T-helper 1 cell (primary cell): ENCODE measurements at regions not wholly inside any gene's neighbourhood (a gene's known extent, or its start where the extent isn't known, plus 50 kb on each side); places are given as distances from the start of the nearest gene placed in this dataset.
A peak's percentile ranks its signal among the peaks of the same experiment; 100 is the strongest.

Source experiments
- DNase-seq, 5 donors: peaks; one replicate each; pipeline ENCODE4 v3.0.0-alpha.2; 2012 to 2020

- DNase-seq, result no peak
These were observed 89.4 kb downstream of the TMEM30B start for GRCh38 chr14:61191733-61192132.

DNA sequence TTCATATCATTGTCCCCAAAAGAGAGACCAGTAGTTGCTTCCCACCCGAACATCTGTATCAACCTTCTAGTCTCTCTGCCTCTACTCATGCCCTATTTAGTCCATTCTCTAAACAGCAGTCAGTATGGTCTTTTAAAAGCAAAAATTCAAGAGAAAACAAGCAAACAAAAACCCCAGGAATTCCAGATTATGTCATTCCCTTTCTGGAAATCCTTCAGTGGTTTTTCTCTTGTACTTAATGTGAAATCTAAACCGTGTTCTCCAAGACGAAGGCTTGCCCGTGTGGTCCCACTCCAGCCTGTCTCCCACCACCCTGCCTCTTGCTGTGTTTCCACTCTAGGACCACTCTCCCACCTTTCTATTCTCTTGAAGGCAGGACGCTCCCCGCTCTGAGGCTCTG is 90.8 kb downstream of the TMEM30B start:
- no peak for DNase-seq

DNA sequence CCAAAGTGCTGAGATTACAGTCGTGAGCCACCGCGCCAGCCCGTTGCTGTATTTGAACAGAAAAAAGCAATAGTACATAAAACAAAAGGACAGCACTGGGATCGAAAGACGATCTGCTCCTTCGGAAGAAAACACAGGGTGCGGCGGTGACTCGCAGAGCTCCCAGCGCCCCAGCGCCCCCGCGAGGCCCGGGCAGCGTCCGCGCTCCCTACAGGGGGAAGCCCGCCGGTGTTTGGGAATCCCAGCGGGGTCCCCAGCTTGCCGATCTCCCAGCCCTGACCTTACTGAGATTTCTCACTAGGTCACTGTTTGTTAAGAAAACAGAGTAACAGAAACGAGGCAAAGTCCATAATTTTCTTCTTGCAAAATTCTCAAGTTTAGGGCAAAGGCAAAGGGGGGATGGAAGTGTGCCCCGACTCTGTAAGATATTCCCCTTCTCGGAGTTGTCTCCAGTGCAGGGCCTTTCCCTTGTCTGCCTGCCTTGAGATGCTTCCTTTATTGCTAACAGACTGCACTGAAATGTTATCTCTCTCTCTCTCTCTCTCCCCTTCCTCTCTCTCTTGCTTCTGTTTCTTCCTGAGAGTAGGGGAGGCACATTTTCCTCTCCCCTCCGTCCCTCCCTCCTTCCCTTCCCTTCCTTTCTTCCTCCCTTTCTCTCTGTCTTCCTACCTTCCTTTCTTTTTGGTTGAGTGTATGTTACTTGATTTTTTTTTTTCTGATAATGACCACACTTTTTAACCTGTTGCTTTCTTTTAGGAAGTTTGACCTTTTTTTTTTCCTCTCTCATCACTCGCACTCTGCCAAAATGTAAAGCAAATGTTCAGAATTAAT is 91.9 kb downstream of the TMEM30B start:
- peak in 1 of 5 donors; percentile 55 for DNase-seq

GRCh38 chr14:61188196-61188595 is 92.9 kb downstream of the TMEM30B start:
- peak in 1 of 5 donors; percentile 43 for DNase-seq

DNA sequence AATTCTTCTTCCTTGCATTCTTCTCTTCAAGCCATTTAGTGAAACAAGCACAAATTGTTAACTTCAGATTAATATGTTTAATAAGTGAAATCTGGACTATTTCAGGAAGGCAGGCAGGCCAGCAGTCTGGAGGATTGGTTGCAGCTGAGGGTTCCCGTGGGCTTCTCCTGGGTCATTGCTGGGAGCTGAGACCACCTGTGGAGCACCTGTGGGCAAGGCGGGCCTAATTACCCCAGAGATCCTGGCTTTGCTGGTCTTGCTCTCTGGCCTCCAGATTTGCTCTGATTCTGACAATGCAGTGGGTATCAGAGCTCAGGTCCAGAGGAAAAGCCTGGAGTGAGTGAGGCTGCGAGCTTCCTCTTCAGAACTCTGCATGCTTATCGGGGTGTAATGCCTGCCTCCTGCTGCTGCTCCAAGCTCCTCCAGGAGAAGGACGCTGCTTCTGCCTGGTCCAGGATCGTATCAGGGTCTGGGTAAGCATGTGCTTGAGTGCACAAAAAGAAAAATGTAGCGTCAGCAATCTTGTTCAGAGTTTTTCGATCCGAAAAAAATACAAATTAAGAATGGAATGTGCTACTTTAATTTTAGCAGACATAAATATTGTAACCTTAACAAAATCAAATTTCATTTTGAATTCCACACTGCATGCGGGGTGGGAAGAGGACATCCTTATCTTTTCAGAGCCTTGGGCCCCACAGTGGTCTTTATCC is 93.8 kb downstream of the TMEM30B start:
- DNase-seq, result no peak

DNA sequence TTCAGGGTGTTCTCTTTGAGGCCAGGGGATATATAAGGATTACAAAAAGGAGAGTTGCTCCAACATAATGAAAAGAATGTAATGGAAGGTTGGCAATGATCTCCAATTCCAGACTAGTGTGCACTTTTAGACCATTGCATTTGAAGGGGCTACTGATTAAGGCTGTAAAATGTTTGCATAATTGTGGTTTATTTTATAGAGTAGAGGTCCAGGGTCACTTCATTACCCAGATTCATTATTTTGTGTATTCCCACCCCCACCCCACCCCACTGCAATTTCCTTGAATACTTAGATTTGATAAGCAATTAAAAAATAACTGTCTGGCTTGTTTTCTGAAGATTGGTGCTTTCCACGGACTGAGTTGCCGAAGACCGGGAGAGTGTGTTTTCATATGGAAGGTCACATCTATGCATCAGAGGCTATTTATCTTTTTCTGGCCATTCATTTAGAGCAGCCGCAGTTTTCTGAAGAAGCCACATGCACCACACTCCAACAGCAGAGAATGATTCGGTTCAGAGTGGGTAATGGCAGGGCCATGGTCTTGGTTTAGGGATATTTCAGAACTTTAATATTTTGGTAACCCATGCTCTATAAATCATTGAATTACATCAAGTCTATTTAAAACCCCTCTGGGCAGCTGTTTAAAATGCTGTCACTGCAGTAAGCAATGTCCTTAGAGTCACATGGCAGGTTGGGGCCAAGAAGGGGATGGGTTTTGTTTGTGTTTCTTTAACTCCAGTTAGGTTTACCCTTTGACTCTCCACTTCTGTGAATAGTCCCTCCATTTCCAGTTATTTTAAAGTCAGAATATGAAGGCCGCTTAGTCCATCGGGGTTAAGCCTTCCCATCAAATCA is 94.6 kb downstream of the TMEM30B start:
- DNase-seq, result no peak

GRCh38 chr14:61185534-61185933 is 95.6 kb downstream of the TMEM30B start:
- no peak for DNase-seq

- DNase-seq, result no peak
These were observed 97.0 kb downstream of the TMEM30B start for GRCh38 chr14:61184112-61184511.

DNA sequence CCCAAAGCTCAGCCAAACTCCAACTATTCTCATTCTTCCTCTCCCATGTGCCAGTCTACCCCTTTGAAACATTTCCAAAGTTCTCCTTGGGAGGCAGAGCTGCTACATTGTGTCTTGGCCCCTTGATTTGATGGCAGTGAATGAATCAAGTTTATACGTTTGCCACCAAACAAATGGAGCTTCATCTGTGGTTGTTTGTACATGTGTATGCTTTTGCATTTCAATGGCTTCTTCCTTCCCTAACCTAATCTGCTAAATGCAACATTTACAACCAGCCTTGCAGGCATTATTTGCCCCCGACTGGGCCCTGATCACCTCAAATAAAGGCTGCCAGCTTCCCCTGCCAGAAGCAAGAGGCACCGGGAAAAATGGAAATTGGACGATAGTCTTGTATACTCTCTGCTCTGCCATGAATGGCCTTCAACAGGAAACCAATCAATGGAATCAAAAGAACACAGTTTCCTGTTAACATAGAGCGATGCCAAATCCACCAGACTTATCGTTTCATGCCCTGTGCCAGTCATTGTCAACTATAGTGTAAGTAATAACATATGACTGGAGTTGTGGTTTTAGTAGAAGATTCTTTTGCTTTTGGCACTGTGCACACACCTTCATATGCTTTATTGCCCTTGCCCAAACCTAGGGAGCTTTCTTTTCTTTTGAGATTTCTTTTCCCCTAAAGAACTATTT is 97.8 kb downstream of the TMEM30B start:
- DNase-seq, result peak in 1 of 5 donors; percentile 33

GRCh38 chr14:61179796-61180398 is 101.2 kb downstream of the TMEM30B start:
- DNase-seq, result no peak

- DNase-seq, result no peak
These were observed 102.0 kb downstream of the TMEM30B start for GRCh38 chr14:61179061-61179690.

- DNase-seq, result peak in 1 of 5 donors; percentile 80
These were observed 102.7 kb downstream of the TMEM30B start for GRCh38 chr14:61178226-61179060.

- peak in 1 of 5 donors; percentile 43 for DNase-seq
These were observed 103.6 kb downstream of the TMEM30B start for GRCh38 chr14:61177279-61178225.

DNA sequence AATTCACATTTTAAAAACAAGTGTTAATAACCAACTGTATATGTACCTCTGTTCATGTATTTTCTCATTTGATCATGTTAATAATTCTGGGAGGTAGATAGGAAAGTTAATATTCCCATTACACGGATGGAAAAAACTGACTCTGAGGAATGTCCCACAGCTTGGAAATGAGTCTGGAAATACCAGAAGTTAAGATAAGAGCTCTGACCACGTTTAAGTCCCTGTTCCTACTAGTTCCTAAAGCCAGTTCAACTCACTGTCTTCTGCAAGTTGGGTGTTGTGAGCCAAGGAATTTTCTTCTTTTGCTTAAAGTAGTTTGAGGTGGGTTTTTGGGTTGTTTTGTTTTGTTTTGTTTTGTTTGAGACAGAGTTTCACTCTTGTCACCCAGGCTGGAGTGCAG is 104.5 kb downstream of the TMEM30B start:
- DNase-seq, result no peak

DNA sequence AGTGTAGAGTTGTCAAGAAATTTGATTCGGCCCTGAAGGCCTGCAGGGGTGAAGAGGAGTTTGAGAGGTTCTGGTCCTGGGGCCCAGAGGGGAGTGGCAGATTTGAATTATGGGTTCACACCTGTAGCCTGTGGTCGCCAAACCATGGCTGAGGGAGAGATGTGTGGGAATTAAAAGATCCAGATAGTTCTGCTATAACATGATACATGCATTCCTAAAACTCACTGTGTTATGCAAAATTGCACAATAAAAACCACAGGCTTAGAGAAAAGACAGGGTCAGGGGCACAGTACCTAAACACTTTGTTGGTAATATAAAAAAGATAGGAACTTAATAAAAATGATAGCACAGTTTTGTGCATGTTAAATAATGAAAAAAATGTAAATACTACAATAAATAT is 106.2 kb downstream of the TMEM30B start:
- DNase-seq, result no peak

DNA sequence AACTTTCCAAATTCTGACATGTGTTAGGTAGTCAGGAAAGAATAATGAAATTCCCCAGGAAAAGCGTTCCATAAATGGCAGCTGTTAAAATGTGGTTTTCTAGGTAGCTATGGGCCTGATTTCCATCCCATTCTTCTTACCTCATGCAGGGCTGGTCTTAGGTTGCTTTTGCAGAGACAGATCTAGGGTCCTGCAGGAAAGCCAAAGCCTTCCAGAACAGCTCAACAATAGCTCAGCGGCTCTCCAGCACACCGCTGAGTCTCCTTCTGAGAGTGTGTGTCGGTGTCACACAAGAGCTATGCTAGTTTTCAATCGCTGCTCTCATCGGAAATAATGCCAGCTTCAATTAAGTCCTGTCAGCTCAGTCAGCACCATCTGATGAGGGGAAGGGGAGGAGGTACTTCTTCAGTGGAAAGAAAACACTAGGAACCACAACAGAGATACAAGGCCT is 106.7 kb downstream of the TMEM30B start:
- DNase-seq, result peak in 1 of 5 donors; percentile 11

GRCh38 chr14:61171727-61172126 is 109.4 kb downstream of the TMEM30B start:
- no peak for DNase-seq

DNA sequence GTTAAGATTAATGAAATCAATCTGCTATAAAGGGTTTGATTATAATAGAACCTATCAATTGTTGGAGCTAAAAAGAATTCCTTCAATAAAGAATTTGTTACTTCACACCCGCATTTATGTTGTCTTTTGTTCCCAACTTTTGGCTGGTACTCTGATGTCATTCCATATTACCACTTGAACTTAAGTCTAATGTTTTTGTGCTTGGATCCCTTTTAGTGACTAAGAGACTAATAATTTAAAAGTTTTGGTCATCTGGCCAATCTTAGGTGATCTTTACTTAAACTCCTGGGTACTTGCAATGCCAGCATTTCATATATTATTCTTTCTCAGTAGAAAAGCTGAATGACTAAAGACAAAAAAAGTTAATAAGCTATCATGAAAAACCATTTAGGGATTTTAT is 113.0 kb downstream of the TMEM30B start:
- no peak for DNase-seq

GRCh38 chr14:61167642-61168041 is 113.5 kb downstream of the TMEM30B start:
- DNase-seq, result no peak
